ENCODE measurements at regions not wholly inside any gene's neighbourhood (a gene's known extent, or its start where the extent isn't known, plus 50 kb on each side); places are given as distances from the start of the nearest gene placed in this dataset.

GRCh38 chr12:77742631-77743030 is 88.1 kb upstream of the NAV3 start:
- Histone ChIP-seq H2AFZ (ENCODE audit: low read depth, low read length) (no peak overlapping the region), H3K27me3 (ENCODE audit: insufficient read depth, low read length) (no peaks in the 10 kb centered on the region), H3K4me1 (ENCODE audit: insufficient read depth, low read length) (peaks cover 6% of the 10 kb centered on the region), H3K9me3 (ENCODE audit: low read length) (no peaks in the 10 kb centered on the region), H3K4me3 (ENCODE audit: low read length) (no peak overlapping the region), H3K36me3 (ENCODE audit: insufficient read depth, low read length) (no peaks in the 10 kb centered on the region)

DNA sequence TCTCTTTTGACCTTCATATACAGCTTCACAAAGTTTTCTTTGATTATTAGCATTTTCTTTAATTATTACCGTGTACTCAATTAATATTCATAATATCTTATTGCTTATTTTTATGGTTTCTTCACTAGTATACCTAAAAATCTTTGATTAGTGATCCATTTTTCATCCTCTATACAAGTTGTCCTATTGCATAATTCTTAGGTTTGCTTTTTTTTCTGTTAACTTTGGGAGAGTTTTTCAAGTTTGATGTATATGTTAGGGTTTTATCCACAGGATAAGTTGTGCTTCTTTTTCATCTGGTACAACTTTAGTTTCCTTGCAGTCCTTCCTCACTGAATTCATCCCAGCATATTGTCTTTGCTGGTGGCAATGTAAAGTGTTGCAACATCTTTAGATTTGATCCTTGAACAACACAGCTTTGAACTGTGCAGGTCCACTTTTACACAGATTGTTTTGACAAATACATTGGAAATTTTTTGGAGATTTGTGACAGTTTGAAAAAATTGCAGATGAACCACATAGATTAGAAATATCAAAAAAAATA is 88.6 kb upstream of the NAV3 start:
- H3K27me3 ChIP-seq (ENCODE audit: insufficient read depth, low read length) = no peaks in the 10 kb centered on the region

DNA sequence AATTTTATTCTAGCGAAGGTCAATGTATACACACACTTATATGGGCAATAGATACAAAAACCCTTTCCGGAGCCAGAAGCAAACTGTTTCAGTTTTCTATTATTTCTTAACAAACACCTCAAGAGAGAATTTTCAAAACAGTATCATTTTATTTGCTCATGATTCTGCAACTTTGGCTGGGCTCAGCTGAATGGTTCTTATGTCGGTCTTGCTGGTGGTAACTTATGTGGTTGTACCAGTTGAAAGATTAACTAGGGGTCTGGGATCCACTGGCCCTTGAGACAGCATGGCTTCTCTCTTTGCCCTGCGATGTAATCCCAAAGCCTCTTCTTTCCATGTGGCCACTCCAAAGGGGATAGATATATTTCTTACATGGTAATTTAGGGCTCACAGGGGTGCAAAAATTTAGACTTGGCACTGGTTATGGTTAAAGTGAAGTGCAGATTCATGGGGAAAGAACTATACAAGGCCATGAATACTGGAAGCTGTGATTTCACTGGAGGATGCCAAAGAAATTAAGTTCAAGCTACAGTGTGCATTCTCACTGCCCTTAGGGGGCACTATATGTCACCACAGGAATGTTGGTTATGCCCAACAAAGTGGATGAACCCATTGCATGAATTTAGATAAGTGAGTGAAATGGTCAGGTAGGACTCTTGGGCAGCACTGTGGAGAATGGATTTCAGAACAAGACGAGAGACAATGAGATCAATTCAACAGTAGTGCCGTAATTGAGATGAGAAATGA is 94.3 kb upstream of the NAV3 start:
- no peaks in the 10 kb centered on the region for H3K36me3 ChIP-seq (ENCODE audit: insufficient read depth, low read length)
- no peak overlapping the region for H2AFZ ChIP-seq (ENCODE audit: low read depth, low read length)
- H3K9me3 ChIP-seq (ENCODE audit: low read length) = no peaks in the 10 kb centered on the region
- H3K4me3 ChIP-seq (ENCODE audit: low read length) = no peak overlapping the region
- no peaks in the 10 kb centered on the region for H3K27me3 ChIP-seq (ENCODE audit: insufficient read depth, low read length)
- no peaks in the 10 kb centered on the region for H3K4me1 ChIP-seq (ENCODE audit: insufficient read depth, low read length)

More for the DNA sequence above, 88.6 kb upstream of the NAV3 start:
- no peaks in the 10 kb centered on the region for H3K36me3 ChIP-seq (ENCODE audit: insufficient read depth, low read length)
- no peak overlapping the region for H2AFZ ChIP-seq (ENCODE audit: low read depth, low read length)
- H3K4me1 ChIP-seq (ENCODE audit: insufficient read depth, low read length) = peaks cover 6% of the 10 kb centered on the region
- no peaks in the 10 kb centered on the region for H3K9me3 ChIP-seq (ENCODE audit: low read length)
- H3K4me3 ChIP-seq (ENCODE audit: low read length) = no peak overlapping the region

DNA sequence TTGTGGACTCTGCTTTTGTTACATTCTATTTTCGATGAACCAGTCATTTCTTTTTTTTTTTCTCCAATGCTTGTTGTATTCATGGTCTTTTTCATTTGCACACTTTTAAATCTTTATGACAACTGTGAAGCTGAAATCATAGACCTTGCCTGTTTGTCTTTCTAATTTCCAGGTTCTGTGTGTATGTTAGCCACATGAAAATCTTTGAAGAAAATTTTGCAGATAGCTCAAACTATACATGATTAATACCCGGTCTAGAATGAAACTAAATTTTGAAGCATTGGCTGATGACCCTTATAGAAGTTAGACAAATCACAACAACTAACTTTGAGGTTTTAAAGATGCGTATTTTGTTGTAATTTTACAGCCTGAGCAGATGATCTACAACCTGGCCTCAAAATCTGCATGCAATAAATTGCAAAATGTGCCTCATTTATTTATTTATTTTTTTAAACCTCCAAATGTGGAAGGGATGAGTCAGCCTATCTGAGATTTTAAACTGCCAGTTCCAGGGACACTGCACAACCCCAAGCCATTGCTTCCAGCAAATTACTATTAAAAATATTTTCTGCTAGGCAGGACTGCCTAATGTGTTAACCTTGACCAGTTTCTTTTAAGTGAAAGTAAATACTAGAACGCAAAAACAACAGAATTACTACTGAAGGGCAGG is 96.3 kb upstream of the NAV3 start:
- H3K9me3 ChIP-seq (ENCODE audit: low read length) = no peaks in the 10 kb centered on the region

DNA sequence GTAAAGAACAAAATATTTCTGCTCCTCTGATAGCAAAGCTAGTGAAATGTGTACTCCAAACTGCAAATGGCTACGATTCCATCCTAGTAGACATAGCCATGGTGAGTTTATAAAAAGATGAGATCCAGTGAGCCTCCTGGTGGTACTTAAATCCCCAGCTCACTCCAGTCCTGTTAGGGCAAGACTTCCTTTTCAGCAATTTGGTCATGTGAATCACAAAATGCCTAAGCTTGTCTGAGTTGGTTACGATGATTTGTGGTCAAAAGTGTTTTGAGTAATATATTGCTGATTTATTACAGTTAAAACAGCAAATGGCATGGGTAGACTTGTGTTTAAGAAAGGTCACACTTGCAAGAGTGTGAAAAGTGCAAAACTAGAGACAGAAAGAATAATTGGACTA is 102.7 kb upstream of the NAV3 start:
- no peaks in the 10 kb centered on the region for H3K4me1 ChIP-seq (ENCODE audit: insufficient read depth, low read length)
- H3K27me3 ChIP-seq (ENCODE audit: insufficient read depth, low read length) = no peaks in the 10 kb centered on the region
- H3K9me3 ChIP-seq (ENCODE audit: low read length) = no peaks in the 10 kb centered on the region
- H3K36me3 ChIP-seq (ENCODE audit: insufficient read depth, low read length) = no peaks in the 10 kb centered on the region
- H2AFZ ChIP-seq (ENCODE audit: low read depth, low read length) = no peak overlapping the region
- no peak overlapping the region for H3K4me3 ChIP-seq (ENCODE audit: low read length)

More for the DNA sequence above, 96.3 kb upstream of the NAV3 start:
- H3K27me3 ChIP-seq (ENCODE audit: insufficient read depth, low read length) = no peaks in the 10 kb centered on the region
- H2AFZ ChIP-seq (ENCODE audit: low read depth, low read length) = no peak overlapping the region
- H3K4me1 ChIP-seq (ENCODE audit: insufficient read depth, low read length) = no peaks in the 10 kb centered on the region
- H3K36me3 ChIP-seq (ENCODE audit: insufficient read depth, low read length) = no peaks in the 10 kb centered on the region
- H3K4me3 ChIP-seq (ENCODE audit: low read length) = no peak overlapping the region

GRCh38 chr12:77727442-77728001 is 103.2 kb upstream of the NAV3 start:
- Histone ChIP-seq H3K4me1 (ENCODE audit: insufficient read depth, low read length) (no peaks in the 10 kb centered on the region), H3K27me3 (ENCODE audit: insufficient read depth, low read length) (no peaks in the 10 kb centered on the region), H3K4me3 (ENCODE audit: low read length) (no peak overlapping the region), H3K36me3 (ENCODE audit: insufficient read depth, low read length) (no peaks in the 10 kb centered on the region), H2AFZ (ENCODE audit: low read depth, low read length) (no peak overlapping the region), H3K9me3 (ENCODE audit: low read length) (no peaks in the 10 kb centered on the region)

GRCh38 chr12:77725611-77726010 is 105.1 kb upstream of the NAV3 start:
- Histone ChIP-seq H3K27me3 (ENCODE audit: insufficient read depth, low read length) (no peaks in the 10 kb centered on the region), H3K4me3 (ENCODE audit: low read length) (no peak overlapping the region), H3K36me3 (ENCODE audit: insufficient read depth, low read length) (no peaks in the 10 kb centered on the region), H3K4me1 (ENCODE audit: insufficient read depth, low read length) (no peaks in the 10 kb centered on the region), H2AFZ (ENCODE audit: low read depth, low read length) (no peak overlapping the region), H3K9me3 (ENCODE audit: low read length) (no peaks in the 10 kb centered on the region)

DNA sequence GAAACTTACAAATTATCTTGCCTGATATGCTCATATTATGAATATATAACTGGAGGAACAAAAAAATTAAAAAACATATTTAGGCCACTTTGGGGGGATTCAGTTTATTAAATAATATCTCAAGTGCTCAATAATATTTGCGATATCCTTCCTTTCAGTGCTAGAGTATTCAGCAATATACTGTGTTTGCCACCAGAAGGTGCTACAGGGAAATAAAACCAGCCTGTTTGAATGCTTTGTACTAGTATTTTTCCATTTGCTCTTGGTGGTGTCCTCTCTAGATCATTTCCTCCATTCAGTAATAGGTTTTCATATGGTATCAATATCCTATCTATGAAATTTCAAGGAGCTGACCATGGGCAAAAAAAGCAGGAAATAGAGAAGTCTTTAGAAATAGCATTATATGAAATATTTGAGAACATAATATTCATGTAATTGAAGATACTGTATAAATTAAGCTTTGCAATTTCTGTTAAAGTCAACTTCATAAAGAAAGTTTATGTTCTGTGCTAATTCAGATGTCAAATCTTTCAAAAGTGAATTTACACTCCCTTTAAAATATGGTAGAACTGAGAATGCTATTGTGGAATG is 106.2 kb upstream of the NAV3 start:
- Histone ChIP-seq H3K4me1 (ENCODE audit: insufficient read depth, low read length) (no peaks in the 10 kb centered on the region), H2AFZ (ENCODE audit: low read depth, low read length) (no peak overlapping the region), H3K9me3 (ENCODE audit: low read length) (no peaks in the 10 kb centered on the region), H3K27me3 (ENCODE audit: insufficient read depth, low read length) (no peaks in the 10 kb centered on the region), H3K36me3 (ENCODE audit: insufficient read depth, low read length) (no peaks in the 10 kb centered on the region), H3K4me3 (ENCODE audit: low read length) (no peak overlapping the region)

DNA sequence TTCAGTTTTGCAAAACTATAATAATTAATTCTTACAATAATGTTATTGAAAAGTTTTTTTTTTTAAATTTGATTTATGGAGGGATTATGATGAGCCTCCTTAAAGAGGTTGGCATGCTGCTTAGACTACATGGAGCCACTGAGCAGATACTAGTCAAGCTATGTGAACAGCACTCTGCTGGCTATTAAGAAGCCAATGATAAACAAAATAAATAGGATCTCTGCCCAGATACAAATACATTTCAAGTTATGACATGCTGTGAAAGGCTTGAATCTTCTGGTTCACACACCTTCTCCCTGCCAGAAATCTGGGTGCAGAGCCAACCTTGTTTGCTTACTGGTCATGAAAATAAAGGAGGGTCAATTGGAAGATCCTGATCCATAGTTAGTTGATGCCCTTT is 107.4 kb upstream of the NAV3 start:
- Histone ChIP-seq H3K4me3 (ENCODE audit: low read length) (no peak overlapping the region), H3K4me1 (ENCODE audit: insufficient read depth, low read length) (no peaks in the 10 kb centered on the region)

DNA sequence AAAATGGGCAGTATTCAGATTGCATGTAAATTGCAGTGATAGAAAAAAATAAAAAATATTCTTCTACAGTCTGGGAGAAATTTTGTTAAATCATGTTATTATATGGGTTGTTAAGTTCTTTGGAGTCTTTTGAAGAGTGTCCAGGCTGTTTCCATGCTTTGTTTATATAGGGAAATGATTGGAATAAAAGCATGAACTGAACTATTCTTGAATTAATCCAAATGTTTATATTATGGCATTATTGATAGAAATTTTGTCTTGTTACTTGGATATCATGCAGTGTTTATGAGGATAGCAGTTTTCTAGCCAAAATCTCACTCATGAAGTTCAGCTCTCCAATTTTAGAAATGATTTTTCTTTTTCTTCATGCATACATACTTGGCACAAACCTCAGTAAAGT is 108.2 kb upstream of the NAV3 start:
- Histone ChIP-seq H3K36me3 (ENCODE audit: insufficient read depth, low read length) (no peaks in the 10 kb centered on the region), H3K4me1 (ENCODE audit: insufficient read depth, low read length) (no peaks in the 10 kb centered on the region), H2AFZ (ENCODE audit: low read depth, low read length) (no peak overlapping the region), H3K27me3 (ENCODE audit: insufficient read depth, low read length) (no peaks in the 10 kb centered on the region), H3K4me3 (ENCODE audit: low read length) (no peak overlapping the region), H3K9me3 (ENCODE audit: low read length) (no peaks in the 10 kb centered on the region)

More for the DNA sequence above, 107.4 kb upstream of the NAV3 start:
- Histone ChIP-seq H3K9me3 (ENCODE audit: low read length) (no peaks in the 10 kb centered on the region), H2AFZ (ENCODE audit: low read depth, low read length) (no peak overlapping the region), H3K36me3 (ENCODE audit: insufficient read depth, low read length) (no peaks in the 10 kb centered on the region), H3K27me3 (ENCODE audit: insufficient read depth, low read length) (no peaks in the 10 kb centered on the region)

DNA sequence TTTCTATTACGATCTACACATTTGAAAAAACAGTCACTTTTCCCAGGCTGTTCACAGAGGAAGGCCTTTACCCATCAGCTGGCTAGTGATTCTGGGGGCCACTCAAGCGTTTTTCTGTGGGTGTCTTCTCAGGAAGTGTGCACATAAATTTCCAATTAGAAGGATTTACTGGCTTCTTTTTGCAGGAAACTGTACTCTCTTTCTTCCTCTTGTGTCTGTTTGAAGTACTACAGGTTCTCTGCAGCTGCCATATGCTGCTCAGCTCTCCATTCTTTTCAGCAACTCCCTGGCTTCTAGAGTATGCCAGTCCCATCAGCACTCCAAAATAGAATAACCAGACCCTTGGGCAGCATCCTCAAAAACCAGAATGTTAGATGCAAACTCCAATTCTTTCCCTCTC is 110.4 kb upstream of the NAV3 start:
- Histone ChIP-seq H3K4me1 (ENCODE audit: insufficient read depth, low read length) (no peaks in the 10 kb centered on the region), H3K9me3 (ENCODE audit: low read length) (no peaks in the 10 kb centered on the region), H3K27me3 (ENCODE audit: insufficient read depth, low read length) (no peaks in the 10 kb centered on the region), H3K4me3 (ENCODE audit: low read length) (no peak overlapping the region), H3K36me3 (ENCODE audit: insufficient read depth, low read length) (no peaks in the 10 kb centered on the region), H2AFZ (ENCODE audit: low read depth, low read length) (no peak overlapping the region)

GRCh38 chr12:77710209-77710608 is 120.5 kb upstream of the NAV3 start:
- H3K27me3 ChIP-seq (ENCODE audit: insufficient read depth, low read length) = no peaks in the 10 kb centered on the region

GRCh38 chr12:77697126-77697525 is 133.6 kb upstream of the NAV3 start:
- Histone ChIP-seq H3K27me3 (ENCODE audit: insufficient read depth, low read length) (no peaks in the 10 kb centered on the region), H3K9me3 (ENCODE audit: low read length) (no peaks in the 10 kb centered on the region), H3K36me3 (ENCODE audit: insufficient read depth, low read length) (no peaks in the 10 kb centered on the region), H2AFZ (ENCODE audit: low read depth, low read length) (no peak overlapping the region), H3K4me3 (ENCODE audit: low read length) (no peak overlapping the region), H3K4me1 (ENCODE audit: insufficient read depth, low read length) (no peaks in the 10 kb centered on the region)

More at GRCh38 chr12:77710209-77710608, 120.5 kb upstream of the NAV3 start:
- no peaks in the 10 kb centered on the region for H3K4me1 ChIP-seq (ENCODE audit: insufficient read depth, low read length)
- H3K9me3 ChIP-seq (ENCODE audit: low read length) = no peaks in the 10 kb centered on the region
- no peak overlapping the region for H3K4me3 ChIP-seq (ENCODE audit: low read length)
- no peak overlapping the region for H2AFZ ChIP-seq (ENCODE audit: low read depth, low read length)
- H3K36me3 ChIP-seq (ENCODE audit: insufficient read depth, low read length) = no peaks in the 10 kb centered on the region
